HCT116 (cell line): ENCODE measurements at regions not wholly inside any gene's neighbourhood (a gene's known extent, or its start where the extent isn't known, plus 50 kb on each side); places are given as distances from the start of the nearest gene placed in this dataset.

Source experiments
- ATAC-seq: fragments of 200-7000 bp; cut with Tn5 transposase; 2 replicates; pipeline ENCODE4 v1.9.1; 2020; ENCODE audit warnings: mild to moderate bottlenecking, moderate library complexity
- BruUV-seq: library from RNA; stranded (reverse); fragments of 400-500 nt; replicated peaks from 2 replicates; lab custom pipeline; 2021; lab: Mats Ljungman, UMichigan
- CTCF ChIA-PET: fragments of 300-600 bp; sonication (Branson Sonifier 250); formaldehyde crosslinking; loops from one replicate; lab custom pipeline; 2021; ENCODE audit warnings: antibody characterized with exemption; lab: Charles Lee
- POLR2A ChIA-PET: fragments of 300-600, 350-600 bp; sonication (Branson Sonifier 250); formaldehyde crosslinking; loops from one replicate; lab custom pipeline; 2021; ENCODE audit warnings: antibody characterized with exemption; lab: Charles Lee
- RAD21 ChIA-PET, 2 experiments: fragments of 300-600 bp; sonication (Branson Sonifier 250); formaldehyde crosslinking; loops; one replicate each; lab custom pipeline; 2023; ENCODE audit warnings: low total read pairs in 2 of 2; ENCODE audit not compliant: uncharacterized antibody in 2 of 2, unreplicated experiment in 2 of 2, low non-redundant PET in 1 of 2; lab: Charles Lee
- DNase-seq: peaks from one replicate; pipeline ENCODE4 v3.0.0-alpha.2; 2010; ENCODE audit warnings: low read depth, low spot score
- H2AFZ ChIP-seq: fragments of 200-600 bp; shearing (Covaris generic), sonication (generic); 2 replicates; pipeline ENCODE4 v1.6.1; 2017; ENCODE audit warnings: low read depth, mixed run types, mixed read lengths, antibody characterized with exemption, low read length; ENCODE audit not compliant: poor library complexity, severe bottlenecking
- H3K27ac ChIP-seq: 2 replicates; pipeline ENCODE4 v1.5.1; 2012; ENCODE audit warnings: low read depth, low read length
- H3K27me3 ChIP-seq: fragments of 200-600 bp; sonication (generic); 2 replicates; pipeline ENCODE4 v1.6.1; 2016; ENCODE audit warnings: mixed run types, low read length, mixed read lengths; ENCODE audit not compliant: insufficient read depth
- H3K36me3 ChIP-seq, 2 experiments: fragments of 200-500 bp in 1 of 2; fragments of 200-600 bp in 1 of 2; sonication (Bioruptor generic) in 1 of 2; sonication (generic) in 1 of 2; 2 replicates each; pipeline versions ENCODE4 v1.5.1 to v1.6.1; 2014 to 2016; ENCODE audit warnings: low read length in 2 of 2, inconsistent platforms in 1 of 2, mixed read lengths in 1 of 2, mixed run types in 1 of 2; ENCODE audit not compliant: insufficient read depth in 2 of 2, control insufficient read depth in 1 of 2
- H3K4me1 ChIP-seq, 2 experiments: fragments of 200-600 bp in 1 of 2; sonication (generic) in 1 of 2; 2 replicates each; pipeline versions ENCODE4 v1.5.1 to v1.6.1; 2012 to 2017; ENCODE audit warnings: low read length in 2 of 2, inconsistent platforms in 1 of 2, mild to moderate bottlenecking in 1 of 2, mixed read lengths in 1 of 2, mixed run types in 1 of 2, moderate library complexity in 1 of 2; ENCODE audit not compliant: insufficient read depth in 2 of 2, control insufficient read depth in 1 of 2
- H3K4me2 ChIP-seq: fragments of 200-600 bp; sonication (generic); 2 replicates; pipeline ENCODE4 v1.6.1; 2017; ENCODE audit warnings: mixed run types, low read length, mixed read lengths
- H3K4me3 ChIP-seq, 2 experiments: fragments of 200-600 bp in 1 of 2; sonication (generic) in 1 of 2; replicated peaks in 1 of 2; 2 replicates each; pipeline ENCODE4 v1.5.1; 2011 to 2016; ENCODE audit warnings: low read length in 2 of 2, control low read depth in 1 of 2, low read depth in 1 of 2, mild to moderate bottlenecking in 1 of 2, mixed read lengths in 1 of 2, mixed run types in 1 of 2
- H3K79me2 ChIP-seq: fragments of 200-600 bp; sonication (generic); 2 replicates; pipeline ENCODE4 v1.6.1; 2017; ENCODE audit warnings: mild to moderate bottlenecking, mixed run types, low read length, moderate library complexity, mixed read lengths; ENCODE audit not compliant: insufficient read depth
- H3K9ac ChIP-seq: fragments of 200-600 bp; sonication (generic); 2 replicates; pipeline ENCODE4 v1.6.1; 2016; ENCODE audit warnings: low read length, mixed read lengths
- H3K9me2 ChIP-seq: fragments of 200-600 bp; sonication (generic), shearing (Covaris generic); 2 replicates; pipeline ENCODE4 v1.6.1; 2017; ENCODE audit warnings: mixed run types, mild to moderate bottlenecking, moderate library complexity; ENCODE audit not compliant: insufficient read depth
- H3K9me3 ChIP-seq, 2 experiments: fragments of 200-500 bp in 1 of 2; fragments of 200-600 bp in 1 of 2; sonication (Bioruptor generic) in 1 of 2; sonication (generic) in 1 of 2; 2 replicates each; pipeline ENCODE4 v1.6.1; 2014 to 2017; ENCODE audit warnings: low read length in 2 of 2, mixed read lengths in 2 of 2, inconsistent platforms in 1 of 2, low read depth in 1 of 2, mild to moderate bottlenecking in 1 of 2, mixed run types in 1 of 2, moderate library complexity in 1 of 2; ENCODE audit not compliant: control insufficient read depth in 1 of 2, insufficient read depth in 1 of 2
- H4K20me1 ChIP-seq: fragments of 200-600 bp; sonication (generic), shearing (Covaris generic); 2 replicates; pipeline ENCODE4 v1.6.1; 2017; ENCODE audit warnings: mixed run types, mild to moderate bottlenecking, moderate library complexity; ENCODE audit not compliant: insufficient read depth
- CBX3 ChIP-seq: IDR thresholded peaks from 2 replicates; pipeline ENCODE4 v1.6.1; 2012; ENCODE audit warnings: low read depth
- CEBPB ChIP-seq: IDR thresholded peaks from 2 replicates; pipeline ENCODE4 v1.6.1; 2012; ENCODE audit warnings: low read depth
- CTCF ChIP-seq, 3 experiments: fragments of 200-600 bp in 1 of 3; sonication (generic) in 1 of 3; IDR thresholded peaks in 2 of 3; conservative IDR thresholded peaks in 1 of 3; 2 replicates each; pipeline ENCODE4 v1.5.1; 2012 to 2017; ENCODE audit warnings: low read depth in 2 of 3, low read length in 2 of 3, antibody characterized with exemption in 1 of 3, borderline replicate concordance in 1 of 3, control low read depth in 1 of 3, mild to moderate bottlenecking in 1 of 3, mixed read lengths in 1 of 3, mixed run types in 1 of 3, moderate library complexity in 1 of 3; ENCODE audit not compliant: insufficient read depth in 1 of 3
- EGR1 ChIP-seq: IDR thresholded peaks from 2 replicates; pipeline ENCODE4 v1.6.1; 2012; ENCODE audit warnings: low read depth
- ELF1 ChIP-seq: IDR thresholded peaks from 2 replicates; pipeline ENCODE4 v1.6.1; 2012; ENCODE audit warnings: low read depth, borderline replicate concordance
- EZH2 ChIP-seq: fragments of 200-600 bp; sonication (generic); IDR thresholded peaks from 2 replicates; pipeline ENCODE4 v1.6.1; 2017; ENCODE audit warnings: antibody characterized with exemption, mixed run types
- EZH2phosphoT487 ChIP-seq: fragments of 200-600 bp; IDR thresholded peaks from 2 replicates; pipeline ENCODE4 v1.6.1; 2018; ENCODE audit warnings: antibody characterized with exemption, borderline replicate concordance
- FOSL1 ChIP-seq: IDR thresholded peaks from 2 replicates; pipeline ENCODE4 v1.6.1; 2012; ENCODE audit warnings: low read depth
- JUND ChIP-seq: IDR thresholded peaks from 2 replicates; pipeline ENCODE4 v1.6.1; 2012
- MAX ChIP-seq: IDR thresholded peaks from 2 replicates; pipeline ENCODE4 v1.6.1; 2012
- POLR2A ChIP-seq: IDR thresholded peaks from 2 replicates; pipeline ENCODE4 v1.7.0; 2011; ENCODE audit warnings: borderline replicate concordance; ENCODE audit not compliant: insufficient read depth, insufficient read length; ENCODE audit errors: extremely low read depth
- RAD21 ChIP-seq: IDR thresholded peaks from 2 replicates; pipeline ENCODE4 v1.6.1; 2012; ENCODE audit warnings: low read depth, mild to moderate bottlenecking
- REST ChIP-seq: IDR thresholded peaks from 2 replicates; pipeline ENCODE4 v1.6.1; 2012; ENCODE audit warnings: low read depth
- SIN3A ChIP-seq: IDR thresholded peaks from 2 replicates; pipeline ENCODE4 v1.6.1; 2012; ENCODE audit warnings: low read depth
- SP1 ChIP-seq: IDR thresholded peaks from 2 replicates; pipeline ENCODE4 v1.6.1; 2012; ENCODE audit warnings: low read depth
- SRF ChIP-seq: IDR thresholded peaks from 2 replicates; pipeline ENCODE4 v1.6.1; 2012; ENCODE audit warnings: low read depth
- ZFX ChIP-seq: fragments of 450-650 bp; IDR thresholded peaks from 2 replicates; pipeline ENCODE4 v1.6.1; 2017
- ZNF274 ChIP-seq: fragments of 200-500 bp; sonication (Bioruptor generic); IDR thresholded peaks from 2 replicates; pipeline ENCODE4 v1.6.1; 2014; ENCODE audit warnings: mild to moderate bottlenecking, low read depth, low read length, inconsistent platforms
- intact Hi-C: fragments of 100-400 bp; cut with micrococcal nuclease; formaldehyde crosslinking; loops from 2 replicates; pipeline ENCODE4 v1.10.0; 2022

- Histone ChIP-seq H3K36me3 (no peaks in the 10 kb centered on the region), H3K4me3 (no peak overlapping the region), H3K9ac (no peak overlapping the region), H2AFZ (no peak overlapping the region), H3K4me1 (no peaks in the 10 kb centered on the region), H4K20me1 (no peaks in the 10 kb centered on the region), H3K9me2 (no peaks in the 10 kb centered on the region), H3K79me2 (no peaks in the 10 kb centered on the region), H3K9me3 (peaks cover 9 to 38% of the 10 kb centered on the region in 2 experiments; a peak in 2 of 4 replicates), H3K4me2 (no peak overlapping the region), H3K27ac (no peak overlapping the region), H3K27me3 (no peaks in the 10 kb centered on the region)
- ChIA-PET RAD21 (no interaction called here), POLR2A (no interaction called here), CTCF (no interaction called here)
- no TSS peak for BruUV-seq
- intact Hi-C loops, result no loop called here
- no peak for TF ChIP-seq FOSL1
- TF ChIP-seq SP1, result no peak
- no peak for TF ChIP-seq MAX
- TF ChIP-seq EGR1, result no peak
- no peak for TF ChIP-seq ZFX
- TF ChIP-seq JUND, result no peak
- no peak for TF ChIP-seq CEBPB
- TF ChIP-seq EZH2phosphoT487, result no peak
- TF ChIP-seq REST, result no peak
- no peak for TF ChIP-seq SRF
- no peak for TF ChIP-seq EZH2
- no peak for TF ChIP-seq CBX3
- TF ChIP-seq CTCF (IDR thresholded peaks at IDR 0.05 in 2 of 3, conservative IDR thresholded peaks at IDR 0.05 in 1 of 3; ENCODE audit: borderline replicate concordance in 1 of 3, insufficient read depth in 1 of 3, low read depth in 2 of 3, low read length in 2 of 3), result no peak
- TF ChIP-seq ZNF274, result no peak
- TF ChIP-seq ELF1, result no peak
- no peak for TF ChIP-seq POLR2A
- no peak for TF ChIP-seq SIN3A
- no peak for TF ChIP-seq RAD21
- no peak for DNase-seq
- no peak for ATAC-seq
Measured at GRCh38 chr19:28201462-28201943, 1011.4 kb downstream of the UQCRFS1 start.
